HG03039 (cell line): ENCODE measurements at regions not wholly inside any gene's neighbourhood (a gene's known extent, or its start where the extent isn't known, plus 50 kb on each side); places are given as distances from the start of the nearest gene placed in this dataset.

Experiments used
- ATAC-seq: cut with Tn5 transposase; IDR thresholded peaks from one replicate; pipeline ENCODE4 v1.9.1; 2021; ENCODE audit warnings: mild to moderate bottlenecking, moderate library complexity; ENCODE audit not compliant: unreplicated experiment

GRCh38 chr18:55821219-55821618 is 233.2 kb upstream of the TCF4 start:
- ATAC-seq, result no peak

- ATAC-seq, result no peak
These were observed 231.5 kb upstream of the TCF4 start for GRCh38 chr18:55819448-55819847.

GRCh38 chr18:55818284-55818683 is 230.3 kb upstream of the TCF4 start:
- ATAC-seq, result no peak

GRCh38 chr18:55811925-55812324 is 223.9 kb upstream of the TCF4 start:
- ATAC-seq, result no peak

- ATAC-seq, result no peak
These were observed 217.7 kb upstream of the TCF4 start for GRCh38 chr18:55805666-55806065.

- no peak for ATAC-seq
These were observed 207.2 kb upstream of the TCF4 start for GRCh38 chr18:55795101-55795669.

GRCh38 chr18:55794288-55795052 is 206.5 kb upstream of the TCF4 start:
- ATAC-seq, result no peak

- no peak for ATAC-seq
These were observed 202.3 kb upstream of the TCF4 start for GRCh38 chr18:55790296-55790695.

- no peak for ATAC-seq
These were observed 199.6 kb upstream of the TCF4 start for GRCh38 chr18:55787536-55788073.

GRCh38 chr18:55786651-55787272 is 198.8 kb upstream of the TCF4 start:
- ATAC-seq, result no peak

- ATAC-seq, result no peak
These were observed 195.9 kb upstream of the TCF4 start for GRCh38 chr18:55783921-55784320.

- ATAC-seq, result no peak
These were observed 193.5 kb upstream of the TCF4 start for GRCh38 chr18:55781481-55781957.

- ATAC-seq, result no peak
These were observed 192.6 kb upstream of the TCF4 start for GRCh38 chr18:55780586-55781071.

- no peak for ATAC-seq
These were observed 191.9 kb upstream of the TCF4 start for GRCh38 chr18:55779691-55780585.

GRCh38 chr18:55778788-55779690 is 191.0 kb upstream of the TCF4 start:
- ATAC-seq, result no peak

GRCh38 chr18:55777666-55778304 is 189.8 kb upstream of the TCF4 start:
- no peak for ATAC-seq

- no peak for ATAC-seq
These were observed 188.0 kb upstream of the TCF4 start for GRCh38 chr18:55775972-55776371.

GRCh38 chr18:55774505-55774904 is 186.5 kb upstream of the TCF4 start:
- ATAC-seq, result no peak

GRCh38 chr18:55768255-55768654 is 180.3 kb upstream of the TCF4 start:
- ATAC-seq, result no peak
